GM12891 (cell line): ENCODE measurements at regions not wholly inside any gene's neighbourhood (a gene's known extent, or its start where the extent isn't known, plus 50 kb on each side); places are given as distances from the start of the nearest gene placed in this dataset.

Experiments
- DNase-seq: peaks from one replicate; pipeline ENCODE4 v3.0.0; 2011; ENCODE audit warnings: low spot score; ENCODE audit not compliant: insufficient read length
- FAIRE-seq: peaks from 2 replicates; lab custom pipeline; 2011; peaks lifted over from hg19 to GRCh38; lab: Jason Lieb, UNC
- PAX5 ChIP-seq: IDR thresholded peaks from 2 replicates; pipeline ENCODE4 v1.6.1; 2011; ENCODE audit warnings: low read length, moderate library complexity, mild to moderate bottlenecking; ENCODE audit not compliant: insufficient read depth, severe bottlenecking
- POLR2A ChIP-seq: IDR thresholded peaks from 2 replicates; pipeline ENCODE4 v1.6.1; 2011; ENCODE audit warnings: low read depth, low read length, control low read depth
- POLR2AphosphoS5 ChIP-seq: IDR thresholded peaks from 2 replicates; pipeline ENCODE4 v1.6.1; 2011; ENCODE audit warnings: low read depth, low read length, control low read depth
- POU2F2 ChIP-seq: IDR thresholded peaks from 2 replicates; pipeline ENCODE4 v1.6.1; 2011; ENCODE audit warnings: low read depth, mild to moderate bottlenecking, control low read depth, low read length, moderate library complexity
- SPI1 ChIP-seq: IDR thresholded peaks from 2 replicates; pipeline ENCODE4 v1.6.1; 2011; ENCODE audit warnings: low read depth, low read length, control low read depth
- TAF1 ChIP-seq: IDR thresholded peaks from 2 replicates; pipeline ENCODE4 v1.6.1; 2011; ENCODE audit warnings: low read depth, low read length, control low read depth

DNA sequence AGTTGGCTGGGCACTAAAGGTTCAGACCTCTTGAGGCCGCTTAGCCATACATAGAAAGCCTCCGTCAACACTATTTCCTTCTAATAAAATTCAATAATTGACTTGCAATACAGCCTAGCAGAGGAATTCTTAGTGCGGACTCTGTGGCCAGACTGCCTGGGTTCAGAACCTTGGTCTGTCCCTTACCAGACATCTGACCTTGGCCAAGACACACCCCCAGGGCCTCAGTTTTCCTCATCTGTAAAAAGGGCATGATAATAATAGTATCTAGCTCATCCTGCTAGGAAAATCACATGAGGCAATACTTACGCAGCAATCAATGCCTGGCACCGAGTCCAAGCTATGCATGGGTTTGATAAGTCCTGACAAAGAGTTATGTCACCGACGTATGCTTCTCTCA is 148.2 kb upstream of the SOD1 start:
- DNase-seq (no peak), FAIRE-seq (no peak)
- TF ChIP-seq PAX5, result no peak
- TF ChIP-seq POU2F2, result no peak
- no peak for TF ChIP-seq SPI1

DNA sequence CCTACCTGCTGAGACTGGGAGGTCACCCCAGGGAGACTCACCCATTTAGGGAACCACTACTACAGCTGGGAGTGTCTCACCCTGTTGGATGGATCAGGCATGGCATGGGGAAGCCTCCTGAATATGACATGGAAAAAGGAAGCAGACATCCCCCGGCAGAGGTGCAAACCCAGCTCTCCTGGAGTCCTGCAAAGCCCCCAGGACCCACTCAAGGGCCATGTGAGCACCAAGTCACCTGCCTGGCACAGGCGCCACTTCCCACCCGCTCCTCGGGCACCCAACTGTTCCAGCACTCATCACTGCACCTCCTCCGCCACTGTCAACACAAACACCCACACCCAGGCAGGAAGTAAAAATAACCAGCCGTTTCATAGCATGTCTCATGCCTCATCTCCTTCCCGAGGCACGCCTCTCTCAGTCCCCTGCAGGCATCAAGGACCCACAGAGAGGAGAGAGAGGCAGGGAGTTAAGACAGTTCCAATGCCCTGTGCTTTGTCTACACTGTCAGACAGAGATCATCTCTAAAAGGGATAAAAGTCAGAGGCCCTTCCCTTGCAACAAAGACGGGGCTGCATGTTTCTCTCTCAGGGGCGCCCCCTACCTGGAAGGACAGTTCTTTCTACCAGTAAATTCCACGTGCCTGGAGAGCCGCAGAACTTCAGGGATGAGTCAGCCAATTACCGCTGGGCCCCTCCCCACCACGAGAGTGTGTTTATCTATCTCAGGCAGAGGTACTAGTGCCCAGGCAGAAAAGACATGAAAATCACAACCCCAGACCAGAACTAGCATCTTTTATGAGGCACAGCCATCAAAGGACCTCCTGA is 150.1 kb upstream of the SOD1 start:
- no peak for TF ChIP-seq POU2F2
- no peak for TF ChIP-seq POLR2A
- TF ChIP-seq TAF1, result no peak
- TF ChIP-seq POLR2AphosphoS5, result no peak
- no peak for TF ChIP-seq SPI1
- TF ChIP-seq PAX5, result no peak
- FAIRE-seq (peak; percentile 5), DNase-seq (peak; percentile 22)

DNA sequence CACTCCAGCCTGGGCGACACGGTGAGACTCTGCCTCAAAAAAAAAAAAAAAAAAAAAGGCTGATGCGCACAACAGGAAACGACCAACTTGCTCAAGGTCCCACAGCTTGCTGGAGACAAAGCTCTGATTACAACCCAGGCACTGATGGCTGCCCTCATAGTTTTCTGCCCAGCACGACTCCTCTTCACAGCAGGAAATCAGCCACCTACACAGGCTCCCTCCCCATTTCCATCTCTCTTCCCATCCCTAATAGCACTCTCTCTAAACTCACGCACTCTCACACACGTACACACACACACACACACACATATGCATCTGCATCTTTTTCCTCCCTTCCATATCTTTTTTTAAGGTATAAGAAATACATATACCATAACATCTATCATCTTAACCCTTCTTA is 153.5 kb upstream of the SOD1 start:
- DNase-seq, result no peak
- TF ChIP-seq TAF1, result no peak
- no peak for TF ChIP-seq POLR2AphosphoS5
- no peak for FAIRE-seq

DNA sequence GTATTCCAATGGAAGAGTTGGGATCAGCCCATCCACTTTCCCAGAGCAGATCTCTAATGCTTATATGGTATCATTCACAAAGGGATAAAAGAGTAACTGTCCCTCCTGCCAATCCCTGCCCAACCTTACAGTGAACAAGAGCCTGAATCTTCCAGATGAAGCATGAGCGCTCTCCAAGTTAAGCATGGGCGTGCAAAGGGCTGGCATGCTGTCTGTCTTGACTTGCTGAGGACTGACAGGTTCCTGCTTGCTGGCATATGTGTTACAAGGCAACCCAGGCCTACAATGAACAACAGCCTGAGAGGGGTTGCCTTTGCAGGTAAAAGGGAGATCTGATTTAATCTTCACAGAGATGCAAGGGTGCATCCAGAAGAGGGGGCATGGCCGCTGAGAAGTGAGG is 155.6 kb upstream of the SOD1 start:
- FAIRE-seq, result no peak
- no peak for DNase-seq
- TF ChIP-seq POU2F2, result no peak
- no peak for TF ChIP-seq SPI1
- TF ChIP-seq PAX5, result no peak
- no peak for TF ChIP-seq POLR2A
- no peak for TF ChIP-seq TAF1
- TF ChIP-seq POLR2AphosphoS5, result no peak

DNA sequence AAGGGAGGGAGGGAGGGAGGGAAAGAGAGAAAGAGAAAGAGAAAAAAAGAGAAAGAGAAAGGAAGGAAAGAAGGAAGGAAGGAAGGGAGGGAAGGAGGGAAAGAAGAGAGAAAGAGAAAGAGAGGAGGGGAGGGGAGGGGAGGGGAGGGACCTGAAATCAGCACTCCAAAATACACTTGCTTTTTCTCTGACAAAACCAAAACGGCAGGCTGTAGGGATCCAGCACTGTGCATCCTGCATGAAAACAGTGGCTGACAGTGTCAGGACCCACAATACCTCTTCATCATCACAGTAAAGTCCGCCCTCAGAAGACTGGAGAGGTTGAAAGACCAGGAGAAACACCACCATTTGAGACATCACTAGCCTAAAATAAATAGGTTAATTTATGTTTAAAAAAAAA is 156.0 kb upstream of the SOD1 start:
- FAIRE-seq, result no peak
- TF ChIP-seq SPI1 (no peak), POLR2AphosphoS5 (no peak), POLR2A (no peak), PAX5 (no peak), POU2F2 (no peak), TAF1 (no peak)

DNA sequence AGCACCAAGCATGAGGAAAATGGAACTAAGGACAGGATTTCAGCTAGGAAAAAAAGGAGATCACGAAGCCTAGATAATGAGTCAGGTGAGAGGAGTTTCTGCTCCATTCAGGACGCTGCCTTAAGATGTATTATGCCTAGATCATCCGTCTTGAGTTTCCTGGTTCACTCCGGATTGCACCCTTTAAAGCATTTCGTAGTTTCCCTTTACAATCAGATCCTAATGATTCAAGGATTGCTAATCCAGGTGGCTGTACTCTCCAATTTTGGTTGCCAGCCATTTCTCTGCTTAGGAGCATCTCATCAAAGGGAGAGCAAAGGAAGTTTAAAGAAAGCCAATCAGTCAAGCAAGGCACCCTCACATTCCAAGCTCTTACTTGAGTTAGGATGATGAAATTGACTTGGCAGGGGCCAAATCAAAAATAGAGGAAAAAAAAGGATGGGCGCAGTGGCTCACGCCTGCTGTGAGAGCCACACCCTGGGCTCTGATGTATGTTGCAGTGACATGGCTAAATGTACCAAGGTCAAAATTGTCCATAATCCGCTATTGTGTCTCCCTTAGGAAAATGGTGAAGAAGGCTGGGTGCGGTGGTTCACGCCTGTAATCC is 156.9 kb upstream of the SOD1 start:
- FAIRE-seq, result no peak
- TF ChIP-seq PAX5 (no peak), SPI1 (no peak), POLR2A (no peak), POU2F2 (no peak), TAF1 (no peak), POLR2AphosphoS5 (no peak)

More for the DNA sequence above, 156.0 kb upstream of the SOD1 start:
- no peak for DNase-seq

DNA sequence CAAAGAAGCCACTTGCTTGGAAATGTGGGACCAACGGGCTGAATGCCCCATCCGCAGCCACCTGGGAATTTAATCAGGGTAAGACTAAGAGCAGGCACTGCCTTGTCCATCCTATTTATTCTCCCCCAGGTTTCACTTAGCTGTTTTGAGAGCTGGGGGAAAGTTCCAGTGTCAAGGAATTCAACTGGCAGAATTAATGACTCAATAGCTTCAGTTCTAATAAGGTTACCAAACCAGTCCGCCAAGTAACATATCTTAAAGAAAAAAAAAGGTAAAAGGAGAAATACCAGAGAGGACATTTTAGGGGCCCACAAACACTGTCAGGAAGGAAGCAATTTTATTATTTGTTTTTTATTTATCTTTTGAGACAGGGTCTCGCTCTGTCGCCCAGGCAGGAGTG is 157.6 kb upstream of the SOD1 start:
- FAIRE-seq (no peak), DNase-seq (no peak)
- TF ChIP-seq PAX5 (no peak), SPI1 (no peak), TAF1 (no peak), POU2F2 (no peak), POLR2AphosphoS5 (no peak), POLR2A (no peak)

More for the DNA sequence above, 156.9 kb upstream of the SOD1 start:
- no peak for DNase-seq

DNA sequence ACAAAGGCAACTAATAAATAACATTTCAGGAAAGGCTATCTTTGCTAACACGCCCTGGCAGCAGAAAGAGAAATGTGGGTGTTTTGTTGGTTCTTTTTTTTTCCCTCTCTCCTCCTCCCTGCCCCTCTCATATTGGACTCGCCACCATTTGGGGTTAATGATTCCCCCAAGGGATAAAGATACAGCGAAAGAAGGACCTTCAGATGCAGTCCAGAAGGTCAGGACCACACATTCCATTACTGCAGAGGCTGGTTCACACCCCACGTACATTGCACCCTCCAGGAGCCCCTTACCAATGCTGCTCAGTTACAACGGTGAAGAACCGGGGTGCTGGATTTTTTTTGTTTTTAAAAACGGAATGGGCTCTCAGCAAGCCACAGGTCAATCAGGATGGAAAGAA is 156.9 kb upstream of the TIAM1 start:
- no peak for TF ChIP-seq SPI1
- no peak for TF ChIP-seq PAX5
- TF ChIP-seq POU2F2, result no peak
- TF ChIP-seq POLR2AphosphoS5, result no peak
- TF ChIP-seq POLR2A, result no peak
- no peak for TF ChIP-seq TAF1
- DNase-seq (no peak), FAIRE-seq (no peak)

DNA sequence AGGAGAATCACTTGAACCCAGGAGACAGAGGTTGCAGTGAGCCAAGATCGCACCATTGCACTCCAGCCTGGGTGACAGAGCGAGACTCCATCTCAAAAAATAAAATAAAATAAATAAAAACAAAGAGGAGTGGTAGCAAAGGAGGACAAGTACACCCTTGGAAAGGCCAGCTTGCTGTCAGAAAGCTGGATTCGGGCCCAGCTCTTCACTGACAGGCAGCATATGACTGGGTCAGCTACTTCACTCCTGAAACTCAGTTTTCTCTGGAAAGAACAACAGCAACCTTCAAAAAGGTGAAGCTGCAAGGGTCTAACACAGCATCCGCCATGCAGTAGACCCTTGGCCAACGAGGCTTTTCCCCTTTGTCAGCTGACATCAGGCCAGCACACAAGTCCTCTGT is 156.0 kb upstream of the TIAM1 start:
- no peak for FAIRE-seq
- no peak for DNase-seq
- TF ChIP-seq POLR2A (no peak), PAX5 (no peak), SPI1 (no peak), POLR2AphosphoS5 (no peak), POU2F2 (no peak), TAF1 (no peak)

DNA sequence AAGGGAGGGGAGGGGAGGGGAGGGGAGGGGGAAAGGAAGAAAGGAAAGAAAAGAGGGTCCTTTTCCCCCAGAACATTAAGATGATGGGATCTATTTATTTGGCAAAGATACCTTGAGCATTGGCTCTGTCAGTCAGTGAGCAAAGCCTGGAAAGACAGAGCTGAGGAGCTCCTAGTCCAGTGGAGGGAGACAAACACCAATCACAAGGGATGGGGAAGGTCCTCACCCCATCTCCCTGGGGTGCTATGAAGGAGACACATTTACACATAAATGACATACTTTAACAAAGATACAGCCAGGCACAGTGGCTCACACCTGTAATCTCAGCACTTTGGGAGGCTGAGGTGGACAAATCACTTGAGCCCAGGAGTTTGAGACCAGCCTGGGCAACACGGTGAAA is 154.9 kb upstream of the TIAM1 start:
- TF ChIP-seq POLR2AphosphoS5 (no peak), PAX5 (no peak), POLR2A (no peak), TAF1 (no peak), SPI1 (no peak), POU2F2 (no peak)
- DNase-seq (no peak), FAIRE-seq (no peak)
